Gastrocnemius medialis (tissue), 4 donors: ENCODE measurements at regions not wholly inside any gene's neighbourhood (a gene's known extent, or its start where the extent isn't known, plus 50 kb on each side); places are given as distances from the start of the nearest gene placed in this dataset.
"Not testable (repeated sequence)": the region's sequence is repeated elsewhere in the genome, so short reads cannot be mapped to it uniquely, and the experiment has no call there.

Experiments
- ATAC-seq, 2 donors: fragments of 150-250 bp; one replicate each; pipeline ENCODE4 v1.9.1; 2016
- DNase-seq, 2 donors: peaks; one replicate each; pipeline ENCODE4 v3.0.0-alpha.2; 2019
- H3K27ac ChIP-seq, 4 donors: fragments of 200-600 bp; sonication (generic); 1 replicate in 1 of 4; 2 replicates in 3 of 4; pipeline ENCODE4 v1.5.1; 2016 to 2018; ENCODE audit warnings: mild to moderate bottlenecking in 2 of 4, moderate library complexity in 1 of 4
- H3K27me3 ChIP-seq, 3 donors: fragments of 200-600 bp; sonication (generic) in 2 of 3; 1 replicate in 1 of 3; 2 replicates in 2 of 3; pipeline versions ENCODE4 v1.5.1 to v1.6.0; 2016 to 2019; ENCODE audit warnings: mild to moderate bottlenecking in 1 of 3, moderate library complexity in 1 of 3
- H3K36me3 ChIP-seq, 2 donors: fragments of 200-600 bp; sonication (generic) in 1 of 2; one replicate each; pipeline ENCODE4 v1.5.1; 2017 to 2018
- H3K4me1 ChIP-seq, 2 donors: fragments of 200-600 bp; sonication (generic) in 1 of 2; one replicate each; pipeline ENCODE4 v1.5.1; 2016 to 2017; ENCODE audit warnings: mild to moderate bottlenecking in 2 of 2
- H3K4me3 ChIP-seq, 4 donors: fragments of 200-600 bp; sonication (generic) in 3 of 4; 1 replicate in 1 of 4; 2 replicates in 3 of 4; pipeline ENCODE4 v1.5.1; 2016 to 2019; ENCODE audit warnings: mild to moderate bottlenecking in 2 of 4
- H3K9me3 ChIP-seq, 3 donors: fragments of 200-600 bp; sonication (generic) in 2 of 3; 1 replicate in 1 of 3; 2 replicates in 2 of 3; pipeline ENCODE4 v1.5.1; 2016 to 2019
- CTCF ChIP-seq, 5 experiments: fragments of 450-650 bp in 3 of 5; fragments of 200-600 bp in 2 of 5; sonication (generic) in 2 of 5; IDR thresholded peaks in 4 of 5; conservative IDR thresholded peaks in 1 of 5; 1 replicate in 4 of 5; 2 replicates in 1 of 5; pipeline ENCODE4 v1.5.1; 2016 to 2019; ENCODE audit warnings: antibody characterized with exemption in 5 of 5, mild to moderate bottlenecking in 3 of 5, moderate library complexity in 3 of 5
- POLR2A ChIP-seq, 2 donors: fragments of 450-650 bp; IDR thresholded peaks; one replicate each; pipeline ENCODE4 v1.6.1; 2017; ENCODE audit warnings: antibody characterized with exemption in 2 of 2, mild to moderate bottlenecking in 2 of 2, moderate library complexity in 2 of 2
- in situ Hi-C, 4 donors: fragments of 200-750 bp; cut with MboI; loops; one replicate each; pipeline versions ENCODE4 v1.15.0 to v1.8.0; 2017; ENCODE audit warnings: low sequenced_read_pairs in 4 of 4
- intact Hi-C: fragments of 100-400 bp; cut with DNase I; formaldehyde crosslinking; loops from one replicate; pipeline ENCODE4 v1.15.1; 2023; ENCODE audit warnings: low total_unique reads

GRCh38 chr13:40355126-40355724, 311.2 kb downstream of the FOXO1 start:
- intact Hi-C loops = no loop called here
- Histone ChIP-seq H3K36me3 (no peaks in the 10 kb centered on the region), H3K27me3 (no peaks in the 10 kb centered on the region), H3K4me1 (peaks cover 26% of the 10 kb centered on the region in 2 donors), H3K4me3 (no peak overlapping the region), H3K9me3 (no peaks in the 10 kb centered on the region), H3K27ac (no peak overlapping the region)
- ATAC-seq (no peak), DNase-seq (no peak)
- TF ChIP-seq CTCF (IDR thresholded peaks at IDR 0.05 in 4 of 5, conservative IDR thresholded peaks at IDR 0.05 in 1 of 5) = no peak
- TF ChIP-seq POLR2A (IDR thresholded peaks at IDR 0.05) = no peak
- in situ Hi-C loops = no loop called here

- no peak for ATAC-seq
- Histone ChIP-seq H3K4me3 (no peak overlapping the region), H3K4me1 (peaks cover 19 to 21% of the 10 kb centered on the region in 2 donors), H3K27ac (no peak overlapping the region), H3K27me3 (no peaks in the 10 kb centered on the region), H3K9me3 (no peaks in the 10 kb centered on the region), H3K36me3 (no peaks in the 10 kb centered on the region)
- intact Hi-C loops = no loop called here
- in situ Hi-C loops = no loop called here
- no peak for DNase-seq
- no peak for TF ChIP-seq CTCF (IDR thresholded peaks at IDR 0.05 in 4 of 5, conservative IDR thresholded peaks at IDR 0.05 in 1 of 5)
- no peak for TF ChIP-seq POLR2A (IDR thresholded peaks at IDR 0.05)
Measured at GRCh38 chr13:40356011-40356410, 310.4 kb downstream of the FOXO1 start.

GRCh38 chr13:40356458-40356857, 310.0 kb downstream of the FOXO1 start:
- H3K27me3 ChIP-seq, intact Hi-C loops, H3K9me3 ChIP-seq, H3K4me3 ChIP-seq, in situ Hi-C loops, H3K36me3 ChIP-seq, H3K27ac ChIP-seq, DNase-seq, ATAC-seq: not testable (repeated sequence)
- peaks cover 15 to 17% of the 10 kb centered on the region in 2 donors for H3K4me1 ChIP-seq

GRCh38 chr13:40362502-40362901, 303.9 kb downstream of the FOXO1 start:
- no peak for TF ChIP-seq POLR2A (IDR thresholded peaks at IDR 0.05)
- TF ChIP-seq CTCF (IDR thresholded peaks at IDR 0.05 in 4 of 5, conservative IDR thresholded peaks at IDR 0.05 in 1 of 5) = no peak
- ATAC-seq (no peak), DNase-seq (no peak)
- Histone ChIP-seq H3K4me3 (no peak overlapping the region), H3K27me3 (no peaks in the 10 kb centered on the region), H3K4me1 (no peaks in the 10 kb centered on the region), H3K36me3 (no peaks in the 10 kb centered on the region), H3K9me3 (no peaks in the 10 kb centered on the region), H3K27ac (no peak overlapping the region)
- intact Hi-C loops (no loop called here), in situ Hi-C loops (no loop called here)

- Histone ChIP-seq H3K27ac (no peak overlapping the region), H3K4me3 (no peak overlapping the region), H3K4me1 (no peaks in the 10 kb centered on the region), H3K27me3 (no peaks in the 10 kb centered on the region), H3K9me3 (no peaks in the 10 kb centered on the region), H3K36me3 (no peaks in the 10 kb centered on the region)
- in situ Hi-C loops (no loop called here), intact Hi-C loops (no loop called here)
- TF ChIP-seq CTCF (IDR thresholded peaks at IDR 0.05 in 4 of 5, conservative IDR thresholded peaks at IDR 0.05 in 1 of 5) (no peak), POLR2A (IDR thresholded peaks at IDR 0.05) (no peak)
- DNase-seq (no peak), ATAC-seq (no peak)
Measured at GRCh38 chr13:40363653-40364052, 302.8 kb downstream of the FOXO1 start.
